AG04449 (cell line): ENCODE measurements at regions not wholly inside any gene's neighbourhood (a gene's known extent, or its start where the extent isn't known, plus 50 kb on each side); places are given as distances from the start of the nearest gene placed in this dataset.

ENCODE experiments used
- CTCF ChIA-PET: fragments of 350-600 bp; formaldehyde crosslinking; extraction: SDS; loops from one replicate; lab custom pipeline; 2021; ENCODE audit warnings: antibody characterized with exemption; lab: Yijun Ruan, JAX
- POLR2A ChIA-PET: fragments of 400-600, 350-600 bp; formaldehyde crosslinking; extraction: SDS; loops from one replicate; lab custom pipeline; 2020; ENCODE audit warnings: antibody characterized with exemption, inconsistent platforms; lab: Yijun Ruan, JAX
- DNase-seq: peaks from one replicate; pipeline ENCODE4 v3.0.0-alpha.2; 2010; ENCODE audit warnings: low read depth, low spot score
- H3K4me3 ChIP-seq: 2 replicates; pipeline ENCODE4 v1.5.1; 2011; ENCODE audit warnings: low read depth, mild to moderate bottlenecking, control low read depth, low read length
- TF ChIP-seq, protein P1 (sequence below): IDR thresholded peaks from one replicate; pipeline ENCODE4 v1.5.1; 2011; ENCODE audit warnings: mild to moderate bottlenecking, moderate library complexity, low read length, control low read depth, inconsistent platforms; ENCODE audit not compliant: insufficient read depth; ENCODE audit errors: missing control alignments

DNA sequence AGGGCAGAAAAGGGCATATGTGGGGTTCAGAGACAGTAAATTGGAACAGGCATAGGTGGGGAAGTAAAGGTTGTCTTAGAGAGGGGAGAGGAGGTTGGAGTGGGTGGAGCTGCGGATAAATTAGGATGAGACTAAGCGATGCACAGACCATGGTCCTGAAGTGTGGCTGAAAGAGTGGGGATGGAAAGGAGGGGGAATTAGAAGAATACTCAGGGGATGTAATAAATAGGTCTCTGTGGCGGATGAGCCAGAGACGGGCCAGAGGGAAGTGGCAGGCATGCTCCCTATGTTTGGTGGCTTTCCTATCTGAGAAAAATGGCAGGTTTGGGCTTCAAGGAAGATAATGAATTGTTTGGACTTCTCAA lies 123.4 kb downstream of the OLFM4 start:
- H3K4me3 ChIP-seq = no peak overlapping the region
- ChIA-PET CTCF (interaction anchor here (0.6 to 2.4 kb wide), 12 partner anchors 9 to 186 kb away, joined by 3 to 21 read pairs (median 4); no protein-coding TSS in a partner anchor), POLR2A (no interaction called here)
- TF ChIP-seq, protein P1, sequence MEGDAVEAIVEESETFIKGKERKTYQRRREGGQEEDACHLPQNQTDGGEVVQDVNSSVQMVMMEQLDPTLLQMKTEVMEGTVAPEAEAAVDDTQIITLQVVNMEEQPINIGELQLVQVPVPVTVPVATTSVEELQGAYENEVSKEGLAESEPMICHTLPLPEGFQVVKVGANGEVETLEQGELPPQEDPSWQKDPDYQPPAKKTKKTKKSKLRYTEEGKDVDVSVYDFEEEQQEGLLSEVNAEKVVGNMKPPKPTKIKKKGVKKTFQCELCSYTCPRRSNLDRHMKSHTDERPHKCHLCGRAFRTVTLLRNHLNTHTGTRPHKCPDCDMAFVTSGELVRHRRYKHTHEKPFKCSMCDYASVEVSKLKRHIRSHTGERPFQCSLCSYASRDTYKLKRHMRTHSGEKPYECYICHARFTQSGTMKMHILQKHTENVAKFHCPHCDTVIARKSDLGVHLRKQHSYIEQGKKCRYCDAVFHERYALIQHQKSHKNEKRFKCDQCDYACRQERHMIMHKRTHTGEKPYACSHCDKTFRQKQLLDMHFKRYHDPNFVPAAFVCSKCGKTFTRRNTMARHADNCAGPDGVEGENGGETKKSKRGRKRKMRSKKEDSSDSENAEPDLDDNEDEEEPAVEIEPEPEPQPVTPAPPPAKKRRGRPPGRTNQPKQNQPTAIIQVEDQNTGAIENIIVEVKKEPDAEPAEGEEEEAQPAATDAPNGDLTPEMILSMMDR = no peak
- DNase-seq = no peak

GRCh38 chr13:53158201-53158600 lies 129.6 kb downstream of the OLFM4 start:
- CTCF ChIA-PET = no interaction called here
- DNase-seq = no peak

DNA sequence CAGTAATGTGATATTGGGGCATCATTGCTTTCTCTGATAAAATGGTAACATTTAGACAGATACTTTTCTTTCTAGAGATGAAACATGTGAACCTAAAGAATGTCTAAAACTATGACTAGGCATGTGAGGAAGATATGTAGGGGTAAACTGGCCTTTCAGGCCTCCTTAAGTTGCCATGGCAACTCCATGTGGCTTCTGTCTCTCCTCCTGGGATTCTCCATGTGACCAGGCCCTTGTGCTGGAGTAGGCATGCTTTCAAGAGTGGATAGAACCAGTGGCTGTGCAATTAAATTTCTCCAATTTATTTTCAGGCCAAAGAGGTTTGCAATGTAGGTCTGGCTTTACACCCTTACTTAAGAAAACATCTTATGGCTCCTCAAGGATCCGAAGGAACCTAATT lies 130.8 kb downstream of the OLFM4 start:
- no peak overlapping the region for H3K4me3 ChIP-seq
- CTCF ChIA-PET = interaction anchor here (2.7 kb wide), 1 partner anchor 7 kb away, joined by 8 read pairs; no protein-coding TSS in a partner anchor
- TF ChIP-seq, protein P1 = no peak
- POLR2A ChIA-PET = no interaction called here
- DNase-seq = no peak

More at GRCh38 chr13:53158201-53158600, 129.6 kb downstream of the OLFM4 start:
- H3K4me3 ChIP-seq = no peak overlapping the region
- TF ChIP-seq, protein P1 = no peak
- POLR2A ChIA-PET = no interaction called here

- DNase-seq = no peak
- POLR2A ChIA-PET = no interaction called here
- CTCF ChIA-PET = interaction anchor here (2.7 kb wide), 1 partner anchor 8 kb away, joined by 8 read pairs; no protein-coding TSS in a partner anchor
- TF ChIP-seq, protein P1 = no peak
- H3K4me3 ChIP-seq = no peak overlapping the region
Observed at GRCh38 chr13:53160211-53160610, 131.6 kb downstream of the OLFM4 start.

DNA sequence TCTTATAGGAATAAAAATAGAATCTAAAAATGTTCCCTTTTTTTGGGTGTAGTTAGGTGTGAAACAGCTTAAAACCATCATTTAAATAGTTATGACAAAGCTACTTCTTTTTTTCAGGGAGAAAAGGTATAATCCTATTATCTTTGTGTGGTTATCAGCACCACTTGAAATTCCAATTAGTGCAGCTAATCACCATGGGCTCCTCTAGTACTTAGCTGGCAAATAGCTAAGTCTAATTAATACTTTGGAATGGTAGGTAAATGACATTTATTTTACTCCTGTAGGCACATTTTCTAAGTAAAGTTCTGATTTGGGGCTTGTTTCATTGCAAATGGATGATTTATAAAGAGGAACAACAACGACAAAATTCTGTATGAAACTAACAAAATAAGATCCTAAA lies 132.6 kb downstream of the OLFM4 start:
- DNase-seq = no peak
- ChIA-PET POLR2A (no interaction called here), CTCF (interaction anchor here (2.7 kb wide), 1 partner anchor 9 kb away, joined by 8 read pairs; no protein-coding TSS in a partner anchor)
- TF ChIP-seq, protein P1 = no peak
- H3K4me3 ChIP-seq = no peak overlapping the region

DNA sequence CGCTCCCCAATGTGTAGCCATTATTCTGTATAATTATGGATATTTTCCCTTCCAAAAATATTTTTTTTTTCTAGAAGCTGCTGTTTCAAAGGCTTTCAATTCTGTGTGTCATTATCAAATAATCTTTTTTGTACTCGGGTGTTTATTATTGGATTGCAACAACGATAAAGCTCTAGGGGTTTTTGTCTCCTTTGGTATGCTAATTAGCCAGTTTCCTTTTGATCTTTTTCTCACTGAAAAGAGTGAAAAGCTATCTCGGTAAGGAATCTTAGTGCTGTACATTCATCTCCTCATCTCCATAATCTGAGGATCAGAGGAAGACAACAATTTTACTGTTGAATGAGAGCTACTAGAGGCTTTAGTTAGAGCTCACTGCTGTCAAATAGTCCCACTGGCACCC lies 136.6 kb downstream of the OLFM4 start:
- TF ChIP-seq, protein P1 = no peak
- no peak for DNase-seq
- ChIA-PET POLR2A (no interaction called here), CTCF (interaction anchor here (1.5 kb wide), 1 partner anchor 13 kb away, joined by 5 read pairs; no protein-coding TSS in a partner anchor)
- no peak overlapping the region for H3K4me3 ChIP-seq
